Calu3 (cell line): ENCODE measurements at regions not wholly inside any gene's neighbourhood (a gene's known extent, or its start where the extent isn't known, plus 50 kb on each side); places are given as distances from the start of the nearest gene placed in this dataset.

ENCODE experiments used
- BruUV-seq: library from RNA; stranded (reverse); fragments of 400-500 nt; replicated peaks from 2 replicates; lab custom pipeline; 2021; lab: Mats Ljungman, UMichigan
- CTCF ChIA-PET: fragments of 300-600 bp; sonication (Branson Sonifier 250); formaldehyde crosslinking; loops from one replicate; lab custom pipeline; 2022; ENCODE audit warnings: antibody characterized with exemption; lab: Charles Lee
- DNase-seq: peaks from one replicate; pipeline ENCODE4 v3.0.0; 2022
- H3K27ac Mint-ChIP-seq: one replicate; pipeline ENCODE4 v1.8.0; 2022; ENCODE audit warnings: mixed read lengths; ENCODE audit not compliant: unreplicated experiment
- H3K27me3 Mint-ChIP-seq: one replicate; pipeline ENCODE4 v1.8.0; 2022; ENCODE audit warnings: mixed read lengths; ENCODE audit not compliant: unreplicated experiment
- H3K36me3 Mint-ChIP-seq: one replicate; pipeline ENCODE4 v1.8.0; 2022; ENCODE audit warnings: mild to moderate bottlenecking, moderate library complexity, mixed read lengths; ENCODE audit not compliant: insufficient read depth, unreplicated experiment
- H3K4me1 Mint-ChIP-seq: one replicate; pipeline ENCODE4 v1.8.0; 2022; ENCODE audit warnings: mild to moderate bottlenecking, low read depth, mixed read lengths; ENCODE audit not compliant: unreplicated experiment
- H3K4me3 Mint-ChIP-seq: one replicate; pipeline ENCODE4 v1.8.0; 2022; ENCODE audit warnings: mild to moderate bottlenecking, low read depth, moderate library complexity, mixed read lengths; ENCODE audit not compliant: unreplicated experiment
- H3K9me3 Mint-ChIP-seq: one replicate; pipeline ENCODE4 v1.8.0; 2022; ENCODE audit warnings: low read depth, mixed read lengths; ENCODE audit not compliant: unreplicated experiment
- CTCF ChIP-seq: fragments of 200-600 bp; IDR thresholded peaks from one replicate; pipeline ENCODE4 v1.8.0; 2022; ENCODE audit warnings: antibody characterized with exemption; ENCODE audit not compliant: unreplicated experiment
- intact Hi-C: fragments of 100-400 bp; cut with micrococcal nuclease; formaldehyde crosslinking; loops from one replicate; pipeline ENCODE4 v1.10.0; 2022; ENCODE audit not compliant: unreplicated experiment

- Mint-ChIP-seq H3K27ac (no peak overlapping the region), H3K4me1 (peaks cover 5% of the 10 kb centered on the region), H3K4me3 (no peak overlapping the region), H3K9me3 (no peaks in the 10 kb centered on the region), H3K27me3 (no peaks in the 10 kb centered on the region), H3K36me3 (peaks cover 36% of the 10 kb centered on the region)
- no peak for TF ChIP-seq CTCF
- DNase-seq, result no peak
- intact Hi-C loops, result no loop called here
- CTCF ChIA-PET, result no interaction called here
- BruUV-seq, result no TSS peak
Observed at GRCh38 chr10:6759961-6760360, 179.9 kb upstream of the PRKCQ start.

GRCh38 chr10:6757158-6757557, 177.1 kb upstream of the PRKCQ start:
- Mint-ChIP-seq H3K4me3 (no peak overlapping the region), H3K36me3 (peaks cover 25% of the 10 kb centered on the region), H3K9me3 (no peaks in the 10 kb centered on the region), H3K27ac (no peak overlapping the region), H3K4me1 (peaks cover 14% of the 10 kb centered on the region), H3K27me3 (no peaks in the 10 kb centered on the region)
- CTCF ChIA-PET, result no interaction called here
- BruUV-seq, result no TSS peak
- no peak for TF ChIP-seq CTCF
- intact Hi-C loops, result no loop called here
- no peak for DNase-seq

GRCh38 chr10:6756716-6757115, 176.6 kb upstream of the PRKCQ start:
- DNase-seq, result no peak
- CTCF ChIA-PET, result no interaction called here
- no peak for TF ChIP-seq CTCF
- no peaks in the 10 kb centered on the region for H3K27me3 Mint-ChIP-seq
- H3K9me3 Mint-ChIP-seq, result no peaks in the 10 kb centered on the region
- H3K27ac Mint-ChIP-seq, result no peak overlapping the region
- peaks cover 14% of the 10 kb centered on the region for H3K4me1 Mint-ChIP-seq
- no TSS peak for BruUV-seq
- intact Hi-C loops, result no loop called here
- no peak overlapping the region for H3K4me3 Mint-ChIP-seq
- H3K36me3 Mint-ChIP-seq, result peaks cover 25% of the 10 kb centered on the region

DNA sequence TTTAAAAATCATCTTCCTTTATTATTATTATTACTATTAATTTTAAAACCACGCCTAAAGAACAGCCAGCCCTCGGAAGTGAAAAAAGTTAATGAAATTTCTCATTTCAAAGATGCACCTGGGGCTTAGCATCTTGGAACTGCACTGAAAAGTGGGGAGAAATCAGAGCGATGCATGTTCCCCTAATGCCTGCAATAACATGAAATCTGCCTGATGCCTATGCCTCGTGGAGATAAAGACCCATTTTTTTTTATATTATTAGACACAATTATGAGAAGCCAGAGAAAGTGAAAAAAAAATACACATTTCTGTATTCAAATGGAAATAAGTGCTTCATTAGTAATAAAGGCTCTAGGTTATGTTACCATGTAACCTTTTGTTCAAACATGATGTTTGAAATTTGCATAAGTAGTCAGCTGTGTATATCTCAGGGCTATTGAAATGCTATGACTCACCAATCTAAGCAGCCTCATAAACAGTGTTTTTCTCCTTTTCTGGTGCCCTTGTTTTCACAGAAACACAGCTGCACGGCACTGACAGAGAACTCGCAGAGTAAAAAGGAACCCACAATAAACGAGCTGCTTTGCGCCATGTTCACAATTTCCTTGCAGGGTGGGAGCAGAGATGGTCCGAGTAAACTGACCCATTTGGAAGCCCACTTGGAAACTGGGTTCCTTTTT, 175.8 kb upstream of the PRKCQ start:
- Mint-ChIP-seq H3K4me3 (no peak overlapping the region), H3K9me3 (no peaks in the 10 kb centered on the region), H3K27me3 (no peaks in the 10 kb centered on the region), H3K36me3 (peaks cover 29% of the 10 kb centered on the region), H3K27ac (no peak overlapping the region), H3K4me1 (peaks cover 16% of the 10 kb centered on the region)
- no peak for DNase-seq
- intact Hi-C loops, result no loop called here
- BruUV-seq, result no TSS peak
- CTCF ChIA-PET, result no interaction called here
- TF ChIP-seq CTCF, result no peak
